Transverse colon (tissue), 4 donors: ENCODE measurements at regions not wholly inside any gene's neighbourhood (a gene's known extent, or its start where the extent isn't known, plus 50 kb on each side); places are given as distances from the start of the nearest gene placed in this dataset.

Experiments
- DNase-seq: peaks from one replicate; pipeline ENCODE4 v3.0.0-alpha.2; 2019
- H3K27ac ChIP-seq, 4 donors: fragments of 200-600 bp; sonication (generic); 2 replicates each; pipeline ENCODE4 v1.5.1; 2016 to 2018; ENCODE audit warnings: inconsistent platforms in 4 of 4
- H3K27me3 ChIP-seq: fragments of 200-600 bp; sonication (generic); 2 replicates; pipeline ENCODE4 v1.5.1; 2017; ENCODE audit warnings: inconsistent platforms
- H3K36me3 ChIP-seq, 4 donors: fragments of 200-600 bp; sonication (generic); 2 replicates each; pipeline ENCODE4 v1.5.1; 2017 to 2019; ENCODE audit warnings: inconsistent platforms in 4 of 4
- H3K4me1 ChIP-seq, 4 donors: fragments of 200-600 bp; sonication (generic); 2 replicates each; pipeline ENCODE4 v1.5.1; 2017 to 2020; ENCODE audit warnings: inconsistent platforms in 4 of 4
- H3K4me3 ChIP-seq, 4 donors: fragments of 200-600 bp; sonication (generic); 1 replicate in 1 of 4; 2 replicates in 3 of 4; pipeline versions ENCODE4 v1.5.1 to v1.6.1; 2017 to 2019; ENCODE audit warnings: inconsistent platforms in 4 of 4
- H3K9me3 ChIP-seq, 2 donors: fragments of 200-600 bp; sonication (generic); 2 replicates each; pipeline ENCODE4 v1.5.1; 2017 to 2019; ENCODE audit warnings: inconsistent platforms in 2 of 2
- CTCF ChIP-seq, 5 experiments: fragments of 200-600 bp in 3 of 5; fragments of 450-650 bp in 2 of 5; sonication (generic) in 3 of 5; IDR thresholded peaks; 1 replicate in 2 of 5; 2 replicates in 3 of 5; pipeline ENCODE4 v1.5.1; 2016 to 2017; ENCODE audit warnings: antibody characterized with exemption in 5 of 5, inconsistent platforms in 3 of 5, mild to moderate bottlenecking in 2 of 5, moderate library complexity in 1 of 5
- EP300 ChIP-seq: sonication (generic); formaldehyde crosslinking; IDR thresholded peaks from one replicate; pipeline ENCODE4 v1.6.1; 2017; ENCODE audit warnings: antibody characterized with exemption, low read depth
- POLR2A ChIP-seq: fragments of 450-650 bp; IDR thresholded peaks from one replicate; pipeline ENCODE4 v1.6.1; 2016; ENCODE audit warnings: antibody characterized with exemption, mild to moderate bottlenecking, moderate library complexity
- POLR2AphosphoS5 ChIP-seq, 3 donors: sonication (generic); formaldehyde crosslinking; IDR thresholded peaks; one replicate each; pipeline ENCODE4 v1.6.1; 2016; ENCODE audit warnings: antibody characterized with exemption in 3 of 3
- WGBS, 2 donors: methylation state at CpG; one replicate each; pipeline ENCODE4 v1.1.5; 2018; ENCODE audit warnings: low coverage in 1 of 2; 5-methylcytosine and 5-hydroxymethylcytosine counted together
- in situ Hi-C, 4 donors: fragments of 200-750 bp; cut with MboI; loops; one replicate each; pipeline versions ENCODE4 v1.15.0 to v1.15.1; 2017; ENCODE audit warnings: low sequenced_read_pairs in 3 of 4, low pct_ligation_motif_present in 1 of 4, low pct_unique_long_range_greater_than_20kb in 1 of 4
- intact Hi-C: fragments of 100-400 bp; cut with DNase I; formaldehyde crosslinking; loops from one replicate; pipeline ENCODE4 v1.15.1; 2023; ENCODE audit warnings: low total_unique reads

- DNase-seq: no peak
- no peak for TF ChIP-seq POLR2A
- no peak for TF ChIP-seq EP300
- no peak for TF ChIP-seq CTCF (IDR thresholded peaks at IDR 0.05)
- TF ChIP-seq POLR2AphosphoS5 (IDR thresholded peaks at IDR 0.05): no peak
- in situ Hi-C loops (no loop called here), intact Hi-C loops (no loop called here)
- WGBS, 2 donors: 90% methylated on average over 3 of the region's 3 CpGs; no CpG with 5 or more reads in 1 of the 2 donors
- Histone ChIP-seq H3K27ac (no peak overlapping the region), H3K9me3 (no peaks in the 10 kb centered on the region), H3K4me1 (no peaks in the 10 kb centered on the region), H3K4me3 (no peak overlapping the region), H3K27me3 (no peaks in the 10 kb centered on the region), H3K36me3 (no peaks in the 10 kb centered on the region)
Observed at GRCh38 chr18:5040476-5040875, 156.6 kb downstream of the AKAIN1 start.

- no peaks in the 10 kb centered on the region for H3K4me1 ChIP-seq
- H3K27me3 ChIP-seq: no peaks in the 10 kb centered on the region
- H3K4me3 ChIP-seq: no peak overlapping the region
- DNase-seq: no peak
- no peaks in the 10 kb centered on the region for H3K9me3 ChIP-seq
- no peak for TF ChIP-seq CTCF (IDR thresholded peaks at IDR 0.05)
- no peak for TF ChIP-seq POLR2AphosphoS5 (IDR thresholded peaks at IDR 0.05)
- no peak for TF ChIP-seq EP300
- TF ChIP-seq POLR2A: no peak
- in situ Hi-C loops (no loop called here), intact Hi-C loops (no loop called here)
- H3K27ac ChIP-seq: no peak overlapping the region
- H3K36me3 ChIP-seq: no peaks in the 10 kb centered on the region
Observed at GRCh38 chr18:5036523-5036922, 160.5 kb downstream of the AKAIN1 start.

- H3K27ac ChIP-seq: no peak overlapping the region
- no peak for DNase-seq
- no peaks in the 10 kb centered on the region for H3K36me3 ChIP-seq
- no peaks in the 10 kb centered on the region for H3K27me3 ChIP-seq
- intact Hi-C loops: no loop called here
- H3K9me3 ChIP-seq: no peaks in the 10 kb centered on the region
- TF ChIP-seq CTCF (IDR thresholded peaks at IDR 0.05) (no peak), EP300 (no peak), POLR2A (no peak), POLR2AphosphoS5 (IDR thresholded peaks at IDR 0.05) (no peak)
- WGBS, 2 donors: 60 to 62% methylated on average over 2 of the region's 2 CpGs
- in situ Hi-C loops: no loop called here
- no peaks in the 10 kb centered on the region for H3K4me1 ChIP-seq
- H3K4me3 ChIP-seq: no peak overlapping the region
Observed at GRCh38 chr18:5031216-5031615, 165.8 kb downstream of the AKAIN1 start.

GRCh38 chr18:5030636-5031035, 166.4 kb downstream of the AKAIN1 start:
- H3K27me3 ChIP-seq: no peaks in the 10 kb centered on the region
- DNase-seq: no peak
- in situ Hi-C loops (no loop called here), intact Hi-C loops (no loop called here)
- no peaks in the 10 kb centered on the region for H3K9me3 ChIP-seq
- no peak for TF ChIP-seq POLR2AphosphoS5 (IDR thresholded peaks at IDR 0.05)
- TF ChIP-seq CTCF (IDR thresholded peaks at IDR 0.05): no peak
- no peaks in the 10 kb centered on the region for H3K4me1 ChIP-seq
- H3K36me3 ChIP-seq: no peaks in the 10 kb centered on the region
- no peak overlapping the region for H3K27ac ChIP-seq
- 56% methylated on average over 3 of the region's 3 CpGs; no CpG with 5 or more reads in 1 of the 2 donors for WGBS, 2 donors
- no peak overlapping the region for H3K4me3 ChIP-seq
